ENCODE measurements at regions not wholly inside any gene's neighbourhood (a gene's known extent, or its start where the extent isn't known, plus 50 kb on each side); places are given as distances from the start of the nearest gene placed in this dataset.

GRCh38 chr10:10642189-10642588, 375.5 kb upstream of the CELF2 start:
- no peaks in the 10 kb centered on the region for H3K27me3 ChIP-seq
- H3K4me2 ChIP-seq, result no peak overlapping the region
- no peak overlapping the region for H3K27ac Mint-ChIP-seq

GRCh38 chr10:10642751-10643150, 374.9 kb upstream of the CELF2 start:
- Mint-ChIP-seq H3K4me1 (peaks cover 17% of the 10 kb centered on the region), H3K36me3 (no peaks in the 10 kb centered on the region), H3K9me3 (peaks cover 2% of the 10 kb centered on the region), H3K27me3 (ENCODE audit: insufficient read depth, low read depth) (peaks cover 2% of the 10 kb centered on the region), H3K4me3 (no peak overlapping the region), H3K27ac (no peak overlapping the region)
- TF ChIP-seq EZH2phosphoT487 (IDR thresholded peaks at IDR 0.05), result no peak
- TF ChIP-seq EZH2 (IDR thresholded peaks at IDR 0.05), result no peak
- TF ChIP-seq CTCF (IDR thresholded peaks at IDR 0.05), result no peak
- Histone ChIP-seq H3K4me1 (no peaks in the 10 kb centered on the region), H3K9me3 (ENCODE audit: low read depth) (no peaks in the 10 kb centered on the region), H3K4me2 (no peak overlapping the region), H3F3A (ENCODE audit: low read depth) (no peaks in the 10 kb centered on the region), H3K27ac (no peak overlapping the region), H2AFZ (replicated peaks) (peak overlapping the region; percentile 74), H3K4me3 (no peak overlapping the region), H3K27me3 (no peaks in the 10 kb centered on the region), H3K36me3 (no peaks in the 10 kb centered on the region), H4K20me1 (ENCODE audit: low read depth) (no peaks in the 10 kb centered on the region), H3K9ac (no peak overlapping the region), H3K79me2 (ENCODE audit: low read depth) (no peaks in the 10 kb centered on the region)
- DNase-seq (ENCODE audit: low spot score), result no peak

More at GRCh38 chr10:10642189-10642588, 375.5 kb upstream of the CELF2 start:
- DNase-seq (ENCODE audit: low spot score), result no peak
- H3K27ac ChIP-seq, result no peak overlapping the region
- no peaks in the 10 kb centered on the region for H3K79me2 ChIP-seq (ENCODE audit: low read depth)
- no peaks in the 10 kb centered on the region for H3F3A ChIP-seq (ENCODE audit: low read depth)
- no peak overlapping the region for H3K4me3 ChIP-seq
- H3K36me3 ChIP-seq, result no peaks in the 10 kb centered on the region
- Mint-ChIP-seq H3K27me3 (ENCODE audit: insufficient read depth, low read depth) (peaks cover 2% of the 10 kb centered on the region), H3K4me3 (no peak overlapping the region), H3K9me3 (peaks cover 1% of the 10 kb centered on the region), H3K4me1 (peaks cover 17% of the 10 kb centered on the region), H3K36me3 (no peaks in the 10 kb centered on the region)
- H2AFZ ChIP-seq (replicated peaks), result peak overlapping the region; percentile 74
- H3K4me1 ChIP-seq, result no peaks in the 10 kb centered on the region
- no peaks in the 10 kb centered on the region for H4K20me1 ChIP-seq (ENCODE audit: low read depth)
- no peak overlapping the region for H3K9ac ChIP-seq
- TF ChIP-seq EZH2 (IDR thresholded peaks at IDR 0.05) (no peak), CTCF (IDR thresholded peaks at IDR 0.05) (no peak), EZH2phosphoT487 (IDR thresholded peaks at IDR 0.05) (no peak)
- no peaks in the 10 kb centered on the region for H3K9me3 ChIP-seq (ENCODE audit: low read depth)

GRCh38 chr10:10644008-10644646, 373.5 kb upstream of the CELF2 start:
- Histone ChIP-seq H3K36me3 (no peaks in the 10 kb centered on the region), H3K4me2 (no peak overlapping the region), H3K27me3 (no peaks in the 10 kb centered on the region), H3K79me2 (ENCODE audit: low read depth) (no peaks in the 10 kb centered on the region), H3K27ac (no peak overlapping the region), H3K4me3 (no peak overlapping the region), H3F3A (ENCODE audit: low read depth) (no peaks in the 10 kb centered on the region), H3K9me3 (ENCODE audit: low read depth) (no peaks in the 10 kb centered on the region), H3K4me1 (no peaks in the 10 kb centered on the region), H2AFZ (replicated peaks) (peak overlapping the region; percentile 61), H3K9ac (no peak overlapping the region), H4K20me1 (ENCODE audit: low read depth) (no peaks in the 10 kb centered on the region)
- DNase-seq (ENCODE audit: low spot score), result no peak
- peaks cover 11% of the 10 kb centered on the region for H3K9me3 Mint-ChIP-seq
- peaks cover 2% of the 10 kb centered on the region for H3K27me3 Mint-ChIP-seq (ENCODE audit: insufficient read depth, low read depth)
- no peak overlapping the region for H3K27ac Mint-ChIP-seq
- H3K4me3 Mint-ChIP-seq, result no peak overlapping the region
- no peaks in the 10 kb centered on the region for H3K36me3 Mint-ChIP-seq
- peaks cover 17% of the 10 kb centered on the region for H3K4me1 Mint-ChIP-seq
- no peak for TF ChIP-seq EZH2phosphoT487 (IDR thresholded peaks at IDR 0.05)
- TF ChIP-seq CTCF (IDR thresholded peaks at IDR 0.05), result no peak
- TF ChIP-seq EZH2 (IDR thresholded peaks at IDR 0.05), result no peak

All from neural progenitor cell (in vitro differentiated cells).